Heart left ventricle (tissue), 16 donors: ENCODE measurements at regions not wholly inside any gene's neighbourhood (a gene's known extent, or its start where the extent isn't known, plus 50 kb on each side); places are given as distances from the start of the nearest gene placed in this dataset.

ENCODE experiments used
- ATAC-seq, 4 donors: fragments of 200-7000 bp; cut with Tn5 transposase; one replicate each; pipeline ENCODE4 v1.9.1; 2020 to 2022; ENCODE audit warnings: moderate library complexity in 4 of 4, mild to moderate bottlenecking in 3 of 4, moderate number of reproducible peaks in 1 of 4
- DNase-seq, 5 donors: peaks; one replicate each; pipeline ENCODE4 v3.0.0-alpha.2; 2020
- H3K27ac ChIP-seq, 12 donors: fragments of 200-600 bp; sonication (generic) in 4 of 12; one replicate each; pipeline versions ENCODE4 v1.5.0 to v1.8.0; 2016 to 2022; ENCODE audit warnings: mild to moderate bottlenecking in 2 of 12
- H3K27me3 ChIP-seq, 9 donors: fragments of 200-600 bp; sonication (generic) in 2 of 9; one replicate each; pipeline versions ENCODE4 v1.5.1 to v1.8.0; 2016 to 2022; ENCODE audit warnings: mild to moderate bottlenecking in 3 of 9
- H3K36me3 ChIP-seq, 9 donors: fragments of 200-600 bp; sonication (generic) in 2 of 9; one replicate each; pipeline versions ENCODE4 v1.5.0 to v1.8.0; 2018 to 2022; ENCODE audit warnings: mild to moderate bottlenecking in 2 of 9
- H3K4me1 ChIP-seq, 12 donors: fragments of 200-600 bp; sonication (generic) in 4 of 12; one replicate each; pipeline versions ENCODE4 v1.5.0 to v1.8.0; 2016 to 2022; ENCODE audit warnings: mild to moderate bottlenecking in 3 of 12
- H3K4me3 ChIP-seq, 12 donors: fragments of 200-600 bp; sonication (generic) in 4 of 12; one replicate each; pipeline versions ENCODE4 v1.5.0 to v1.8.0; 2017 to 2022; ENCODE audit warnings: mild to moderate bottlenecking in 9 of 12, moderate library complexity in 4 of 12
- H3K9me3 ChIP-seq, 12 donors: fragments of 200-600 bp; sonication (generic) in 4 of 12; one replicate each; pipeline versions ENCODE4 v1.5.0 to v1.8.0; 2016 to 2022; ENCODE audit warnings: mild to moderate bottlenecking in 1 of 12
- CTCF ChIP-seq, 12 donors: fragments of 200-600 bp; sonication (generic) in 4 of 12; IDR thresholded peaks; one replicate each; pipeline versions ENCODE4 v1.5.0 to v1.8.0; 2018 to 2022; ENCODE audit warnings: antibody characterized with exemption in 12 of 12, mild to moderate bottlenecking in 5 of 12
- POLR2A ChIP-seq, 2 donors: fragments of 450-650 bp; IDR thresholded peaks; one replicate each; pipeline ENCODE4 v1.6.1; 2017; ENCODE audit warnings: antibody characterized with exemption in 2 of 2, mild to moderate bottlenecking in 2 of 2, moderate library complexity in 2 of 2
- WGBS, 4 donors: extraction: QIAGEN DNeasy Blood & Tissue Kit in 2 of 4; methylation state at CpG; one replicate each; pipeline versions ENCODE4 v1.1.5 to v1.1.7; 2013 to 2018; 5-methylcytosine and 5-hydroxymethylcytosine counted together
- intact Hi-C, 10 donors: fragments of 100-400 bp; cut with DNase I; formaldehyde crosslinking; loops; one replicate each; pipeline versions ENCODE4 v1.11.1 to v1.14.2; 2022
- donor health status: ischemic (EF 13 %, LVEDD 7.1; RV severe dilation, severe dysfunction).
- donor health status: healthy with polysubstance abuse.
- donor health status: DM: no; HTN: yes; CAD: no.
- donor health status: DM: no; HTN: no; CAD: no.
- donor health status: ischemic (EF 25% LVEDD 6.9; RV normal size, moderate dysfunction).
- donor health status: ischemic (EF 25% LVEDD 5.7; RV mildly dilated, moderate dysfunction).
- donor health status: healthy.
- donor health status: DM: yes; HTN: yes; CAD: no.
- donor health status: ischemic (EF 35%, LVEDD 5.7; RV mildly dilated, moderate dysfunction).
- donor health status: nonischemic (EF 11% LVEDD 7.7; RV severe dilation, severe dysfunction).
- donor health status: DM: yes; HTN: yes; CAD: no.
- donor health status: PGD.
- donor health status: ischemic (EF 29% LVEDD 5.4; RV normal size, mild dysfunction).
- donor health status: nonischemic (EF 23%, LVEDD 6.1; RV moderate dilation, normal function).

DNA sequence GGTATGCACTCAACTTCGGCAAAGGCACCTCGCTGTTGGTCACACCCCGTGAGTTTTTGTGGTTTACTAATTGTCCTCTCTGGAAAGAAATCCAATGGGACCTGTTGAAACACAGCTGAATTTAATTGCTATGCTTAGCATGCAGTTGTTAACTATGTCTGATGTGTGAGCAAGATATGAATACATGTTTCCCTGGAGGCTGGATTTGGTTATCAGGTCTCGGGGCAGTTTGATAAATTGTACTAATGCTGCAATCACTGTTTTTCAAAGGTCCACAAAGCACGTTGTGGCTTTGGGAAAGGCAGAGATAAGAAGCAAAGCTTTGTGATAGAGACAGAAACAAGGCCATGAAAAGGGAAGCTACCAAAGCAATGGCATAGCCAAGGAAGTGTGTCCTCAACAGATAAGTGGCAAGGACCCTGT lies 91.3 kb downstream of the DAD1 start:
- no peaks in the 10 kb centered on the region for H3K27me3 ChIP-seq
- intact Hi-C loops: loop anchor here in 1 of 10 donors (10.0 kb wide), 1 partner anchor 47 kb away; no protein-coding TSS in a partner anchor
- peak overlapping the region in 1 of 12 donors; percentile 17 for H3K4me3 ChIP-seq
- peak overlapping the region in 6 of 12 donors; percentile 33 to 66 (median 52) for H3K27ac ChIP-seq
- no peak for DNase-seq
- H3K36me3 ChIP-seq: no peaks in the 10 kb centered on the region
- WGBS, 4 donors: 69 to 76% (median 74%) methylated on average over 5 of the region's 5 CpGs
- no peaks in the 10 kb centered on the region for H3K9me3 ChIP-seq
- no peak for ATAC-seq
- peaks cover 0 to 45% (median 2%) of the 10 kb centered on the region in 12 donors for H3K4me1 ChIP-seq
- TF ChIP-seq CTCF (IDR thresholded peaks at IDR 0.05) (no peak), POLR2A (IDR thresholded peaks at IDR 0.05) (no peak)

GRCh38 chr14:22497144-22497423 lies 91.9 kb downstream of the DAD1 start:
- DNase-seq (no peak), ATAC-seq (no peak)
- H3K27me3 ChIP-seq: peaks cover 0 to under 1% (median 0%) of the 10 kb centered on the region in 9 donors
- H3K9me3 ChIP-seq: no peaks in the 10 kb centered on the region
- intact Hi-C loops: loop anchor here in 1 of 10 donors (10.0 kb wide), 1 partner anchor 48 kb away; no protein-coding TSS in a partner anchor
- H3K27ac ChIP-seq: peak overlapping the region in 6 of 12 donors; percentile 33 to 66 (median 52)
- WGBS, 4 donors: 86 to 94% (median 90%) methylated on average over 2 of the region's 2 CpGs
- peak overlapping the region in 1 of 12 donors; percentile 17 for H3K4me3 ChIP-seq
- peaks cover 0 to 42% (median 2%) of the 10 kb centered on the region in 12 donors for H3K4me1 ChIP-seq
- H3K36me3 ChIP-seq: no peaks in the 10 kb centered on the region
- TF ChIP-seq CTCF (IDR thresholded peaks at IDR 0.05): no peak
- no peak for TF ChIP-seq POLR2A (IDR thresholded peaks at IDR 0.05)

DNA sequence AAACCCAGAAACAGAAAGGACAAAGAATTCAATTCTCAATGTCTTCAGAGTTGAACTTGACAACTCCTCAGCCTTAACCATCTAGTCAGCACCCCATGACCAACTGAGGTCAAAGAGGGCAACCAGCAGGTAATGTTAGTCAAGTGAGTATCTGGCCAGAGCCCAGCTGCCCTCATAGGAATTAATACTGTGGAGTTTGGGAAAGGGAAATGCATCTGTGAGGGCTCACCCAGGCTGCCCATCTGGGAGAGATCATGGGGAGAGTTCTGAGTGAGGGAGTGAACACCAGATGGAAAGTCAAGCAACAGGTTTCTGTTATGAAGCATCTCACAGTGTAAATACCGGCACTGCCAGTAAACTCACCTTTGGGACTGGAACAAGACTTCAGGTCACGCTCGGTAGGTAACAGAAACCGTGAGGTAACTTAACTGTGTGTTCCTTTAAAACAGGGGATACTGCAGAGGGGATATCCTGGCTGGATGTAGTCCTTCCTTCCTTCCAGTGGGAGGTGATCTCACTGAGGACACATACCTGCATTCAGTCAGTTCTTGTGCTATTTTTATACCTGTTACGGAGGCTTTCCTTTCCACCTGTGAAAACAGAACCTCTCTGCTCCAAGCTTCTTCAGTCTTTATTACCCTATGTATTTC lies 94.4 kb downstream of the DAD1 start:
- Histone ChIP-seq H3K27ac (peak overlapping the region in 5 of 12 donors; percentile 28 to 71 (median 52)), H3K4me1 (peaks cover 0 to 49% (median 9%) of the 10 kb centered on the region in 12 donors)
- WGBS, 4 donors: 56 to 79% (median 66%) methylated on average over 5 of the region's 5 CpGs

More for the DNA sequence above, 94.4 kb downstream of the DAD1 start:
- no peak for TF ChIP-seq POLR2A (IDR thresholded peaks at IDR 0.05)
- no peak for TF ChIP-seq CTCF (IDR thresholded peaks at IDR 0.05)
- Histone ChIP-seq H3K4me3 (no peak overlapping the region), H3K9me3 (no peaks in the 10 kb centered on the region), H3K36me3 (no peaks in the 10 kb centered on the region), H3K27me3 (peaks cover 0 to 3% (median 0%) of the 10 kb centered on the region in 9 donors)
- intact Hi-C loops: loop anchor here in 1 of 10 donors (10.0 kb wide), 1 partner anchor 50 kb away; no protein-coding TSS in a partner anchor
- ATAC-seq (no peak), DNase-seq (no peak)
